Thyroid gland (tissue), 4 donors: ENCODE measurements at regions not wholly inside any gene's neighbourhood (a gene's known extent, or its start where the extent isn't known, plus 50 kb on each side); places are given as distances from the start of the nearest gene placed in this dataset.

Experiments
- DNase-seq, 2 donors: peaks; one replicate each; pipeline ENCODE4 v3.0.0-alpha.2; 2019
- H3K27ac ChIP-seq, 3 donors: fragments of 200-600 bp; sonication (generic); 1 replicate in 2 of 3; 2 replicates in 1 of 3; pipeline ENCODE4 v1.5.1; 2016 to 2019; ENCODE audit warnings: mild to moderate bottlenecking in 1 of 3, moderate library complexity in 1 of 3
- H3K27me3 ChIP-seq: fragments of 200-600 bp; sonication (generic); one replicate; pipeline ENCODE4 v1.5.1; 2019
- H3K36me3 ChIP-seq, 2 donors: fragments of 200-600 bp; sonication (generic); one replicate each; pipeline ENCODE4 v1.5.1; 2016 to 2019
- H3K4me1 ChIP-seq, 2 donors: fragments of 200-600 bp; sonication (generic); one replicate each; pipeline ENCODE4 v1.5.1; 2017 to 2019
- H3K4me3 ChIP-seq, 3 donors: fragments of 200-600 bp; sonication (generic); replicated peaks in 1 of 3; 1 replicate in 2 of 3; 2 replicates in 1 of 3; pipeline ENCODE4 v1.5.1; 2016; ENCODE audit warnings: mild to moderate bottlenecking in 1 of 3
- H3K9me3 ChIP-seq: fragments of 200-600 bp; sonication (generic); one replicate; pipeline ENCODE4 v1.5.1; 2017
- CTCF ChIP-seq, 6 experiments: fragments of 200-600 bp in 3 of 6; fragments of 450-650 bp in 3 of 6; sonication (generic) in 3 of 6; IDR thresholded peaks; one replicate each; pipeline ENCODE4 v1.5.1; 2016 to 2019; ENCODE audit warnings: antibody characterized with exemption in 6 of 6, mild to moderate bottlenecking in 2 of 6, inconsistent platforms in 1 of 6, moderate library complexity in 1 of 6
- POLR2A ChIP-seq, 2 donors: fragments of 450-650 bp; IDR thresholded peaks; one replicate each; pipeline ENCODE4 v1.6.1; 2017; ENCODE audit warnings: antibody characterized with exemption in 2 of 2, mild to moderate bottlenecking in 2 of 2, moderate library complexity in 1 of 2
- WGBS, 2 donors: methylation state at CpG; one replicate each; pipeline ENCODE4 v1.1.5; 2017; 5-methylcytosine and 5-hydroxymethylcytosine counted together
- intact Hi-C: fragments of 100-400 bp; cut with DNase I; formaldehyde crosslinking; loops from one replicate; pipeline ENCODE4 v1.15.1; 2023

GRCh38 chr6:25042036-25042521 is 106.3 kb upstream of the RIPOR2 start:
- Histone ChIP-seq H3K4me1 (no peaks in the 10 kb centered on the region), H3K27ac (no peak overlapping the region), H3K36me3 (no peaks in the 10 kb centered on the region), H3K9me3 (no peaks in the 10 kb centered on the region), H3K27me3 (no peaks in the 10 kb centered on the region), H3K4me3 (no peak overlapping the region)
- DNase-seq: no peak
- intact Hi-C loops: no loop called here
- 78 to 89% methylated on average over 13 of the region's 13 CpGs for WGBS, 2 donors
- TF ChIP-seq POLR2A (IDR thresholded peaks at IDR 0.05) (no peak), CTCF (IDR thresholded peaks at IDR 0.05) (no peak)

GRCh38 chr6:25042536-25042935 is 106.8 kb upstream of the RIPOR2 start:
- no peaks in the 10 kb centered on the region for H3K9me3 ChIP-seq
- H3K4me1 ChIP-seq: no peaks in the 10 kb centered on the region
- no peak overlapping the region for H3K4me3 ChIP-seq
- DNase-seq: no peak
- TF ChIP-seq CTCF (IDR thresholded peaks at IDR 0.05): no peak
- 90 to 98% methylated on average over 4 to 5 of the region's 5 CpGs for WGBS, 2 donors
- H3K27ac ChIP-seq: no peak overlapping the region
- no peaks in the 10 kb centered on the region for H3K27me3 ChIP-seq
- H3K36me3 ChIP-seq: no peaks in the 10 kb centered on the region
- intact Hi-C loops: no loop called here

- DNase-seq: no peak
- H3K36me3 ChIP-seq: no peaks in the 10 kb centered on the region
- H3K4me1 ChIP-seq: no peaks in the 10 kb centered on the region
- no peaks in the 10 kb centered on the region for H3K9me3 ChIP-seq
- 91 to 93% methylated on average over 1 of the region's 1 CpG for WGBS, 2 donors
- no peak overlapping the region for H3K27ac ChIP-seq
- intact Hi-C loops: no loop called here
- no peaks in the 10 kb centered on the region for H3K27me3 ChIP-seq
- TF ChIP-seq CTCF (IDR thresholded peaks at IDR 0.05) (no peak), POLR2A (IDR thresholded peaks at IDR 0.05) (no peak)
- H3K4me3 ChIP-seq: no peak overlapping the region
These were observed 107.4 kb upstream of the RIPOR2 start for GRCh38 chr6:25042984-25043725.

GRCh38 chr6:25043892-25044291 is 108.1 kb upstream of the RIPOR2 start:
- H3K27ac ChIP-seq: no peak overlapping the region
- no peak overlapping the region for H3K4me3 ChIP-seq
- intact Hi-C loops: no loop called here
- no peaks in the 10 kb centered on the region for H3K9me3 ChIP-seq
- 88 to 92% methylated on average over 2 of the region's 2 CpGs for WGBS, 2 donors
- H3K36me3 ChIP-seq: no peaks in the 10 kb centered on the region
- DNase-seq: no peak
- H3K4me1 ChIP-seq: no peaks in the 10 kb centered on the region
- TF ChIP-seq POLR2A (IDR thresholded peaks at IDR 0.05): no peak
- no peak for TF ChIP-seq CTCF (IDR thresholded peaks at IDR 0.05)
- H3K27me3 ChIP-seq: no peaks in the 10 kb centered on the region

- no peak overlapping the region for H3K4me3 ChIP-seq
- no peak for DNase-seq
- WGBS, 2 donors: 95 to 96% methylated on average over 2 of the region's 2 CpGs
- intact Hi-C loops: no loop called here
- H3K36me3 ChIP-seq: no peaks in the 10 kb centered on the region
- H3K27me3 ChIP-seq: no peaks in the 10 kb centered on the region
- H3K4me1 ChIP-seq: no peaks in the 10 kb centered on the region
- no peak for TF ChIP-seq POLR2A (IDR thresholded peaks at IDR 0.05)
- TF ChIP-seq CTCF (IDR thresholded peaks at IDR 0.05): no peak
- no peaks in the 10 kb centered on the region for H3K9me3 ChIP-seq
- no peak overlapping the region for H3K27ac ChIP-seq
These were observed 111.2 kb upstream of the RIPOR2 start for GRCh38 chr6:25046942-25047341.
